Kidney (tissue), 13 donors: ENCODE measurements at regions not wholly inside any gene's neighbourhood (a gene's known extent, or its start where the extent isn't known, plus 50 kb on each side); places are given as distances from the start of the nearest gene placed in this dataset.
A peak's percentile ranks its signal among the peaks of the same experiment; 100 is the strongest.

Source experiments
- DNase-seq, 5 donors: peaks; one replicate each; pipeline ENCODE4 v3.0.0-alpha.2; 2013 to 2020
- FAIRE-seq: peaks from 2 replicates; lab custom pipeline; 2012; peaks lifted over from hg19 to GRCh38; lab: Jason Lieb, UNC
- H3K27ac ChIP-seq, 2 donors: one replicate each; pipeline ENCODE4 v1.7.0; 2013; ENCODE audit warnings: low read depth in 2 of 2, low read length in 2 of 2, inconsistent platforms in 1 of 2
- H3K27me3 ChIP-seq: one replicate; pipeline ENCODE4 v1.7.1; 2013; ENCODE audit warnings: low read length, inconsistent platforms; ENCODE audit not compliant: control insufficient read depth, insufficient read depth
- H3K36me3 ChIP-seq, 3 donors: one replicate each; pipeline versions ENCODE4 v1.7.0 to v1.7.1; 2013; ENCODE audit warnings: low read length in 3 of 3, control low read depth in 1 of 3, inconsistent platforms in 1 of 3; ENCODE audit not compliant: insufficient read depth in 3 of 3, control insufficient read depth in 2 of 3
- H3K4me1 ChIP-seq, 3 donors: one replicate each; pipeline versions ENCODE4 v1.7.0 to v1.7.1; 2013; ENCODE audit warnings: low read length in 3 of 3, inconsistent platforms in 1 of 3, low read depth in 1 of 3; ENCODE audit not compliant: control insufficient read depth in 2 of 3, insufficient read depth in 2 of 3
- H3K4me3 ChIP-seq, 3 donors: one replicate each; pipeline versions ENCODE4 v1.7.0 to v1.8.1; 2013; ENCODE audit warnings: low read length in 3 of 3, control low read depth in 1 of 3, inconsistent platforms in 1 of 3
- H3K9ac ChIP-seq, 3 donors: one replicate each; pipeline versions ENCODE4 v1.7.0 to v1.7.1; 2013; ENCODE audit warnings: low read length in 3 of 3, control low read depth in 1 of 3, inconsistent platforms in 1 of 3
- H3K9me3 ChIP-seq, 3 donors: one replicate each; pipeline versions ENCODE4 v1.7.0 to v1.7.1; 2013; ENCODE audit warnings: low read length in 3 of 3, control low read depth in 1 of 3, inconsistent platforms in 1 of 3; ENCODE audit not compliant: control insufficient read depth in 2 of 3, insufficient read depth in 1 of 3
- CTCF ChIP-seq: IDR thresholded peaks from 3 replicates; pipeline ENCODE4 v1.5.1; 2012; ENCODE audit warnings: mild to moderate bottlenecking, moderate library complexity, borderline replicate concordance; ENCODE audit not compliant: insufficient read depth; ENCODE audit errors: extremely low read depth
- intact Hi-C: fragments of 100-400 bp; cut with DNase I; formaldehyde crosslinking; loops from one replicate; pipeline ENCODE4 v1.11.1; 2022
- donor health status: control.
- donor health status: control.
- donor health status: control.
- donor health status: control.
- donor health status: control.
- donor health status: DM: yes; HTN: yes; CAD: no.
- donor health status: Normal renal cell carcinoma (clear cell type).

GRCh38 chr11:11148596-11148995 lies 204.5 kb downstream of the CSNK2A3 start:
- TF ChIP-seq CTCF = no peak
- H3K4me3 ChIP-seq = no peak overlapping the region
- no peak for FAIRE-seq
- no peaks in the 10 kb centered on the region for H3K36me3 ChIP-seq
- no peak overlapping the region for H3K9ac ChIP-seq
- peak in 2 of 5 donors; percentile 22 to 24 for DNase-seq
- peaks cover 0 to 2% (median 0%) of the 10 kb centered on the region in 3 donors for H3K4me1 ChIP-seq
- H3K27ac ChIP-seq = peak overlapping the region in 1 of 2 donors; percentile 8
- no peaks in the 10 kb centered on the region for H3K27me3 ChIP-seq
- H3K9me3 ChIP-seq = no peaks in the 10 kb centered on the region
- intact Hi-C loops = no loop called here

DNA sequence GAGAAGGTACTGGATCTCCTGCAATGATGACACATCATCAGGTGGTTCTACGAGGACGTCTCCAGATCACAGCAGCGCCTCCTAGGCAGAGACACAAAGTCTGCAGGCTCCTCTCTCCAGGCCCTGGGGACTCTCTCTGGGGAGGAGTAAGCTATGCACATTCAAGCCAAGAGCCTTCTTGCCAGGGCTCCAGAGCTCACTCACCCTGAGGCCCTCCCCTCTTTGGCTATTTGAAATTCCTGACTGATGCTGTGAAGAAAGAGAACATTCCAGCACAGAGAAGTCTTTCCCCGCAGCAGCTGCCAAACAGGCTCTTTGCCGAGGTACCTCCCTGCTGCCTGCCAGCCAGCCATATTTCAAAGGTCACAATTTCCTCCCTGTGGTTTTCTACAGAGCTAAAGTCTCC lies 204.9 kb downstream of the CSNK2A3 start:
- no peaks in the 10 kb centered on the region for H3K9me3 ChIP-seq
- peak; percentile 53 to 86 (median 73) for DNase-seq
- FAIRE-seq = no peak
- no peak overlapping the region for H3K9ac ChIP-seq
- H3K27me3 ChIP-seq = no peaks in the 10 kb centered on the region
- TF ChIP-seq CTCF = no peak
- H3K4me1 ChIP-seq = peaks cover 0 to 2% (median 0%) of the 10 kb centered on the region in 3 donors
- no peak overlapping the region for H3K4me3 ChIP-seq
- no peaks in the 10 kb centered on the region for H3K36me3 ChIP-seq
- peak overlapping the region in 1 of 2 donors; percentile 8 for H3K27ac ChIP-seq
- intact Hi-C loops = no loop called here

DNA sequence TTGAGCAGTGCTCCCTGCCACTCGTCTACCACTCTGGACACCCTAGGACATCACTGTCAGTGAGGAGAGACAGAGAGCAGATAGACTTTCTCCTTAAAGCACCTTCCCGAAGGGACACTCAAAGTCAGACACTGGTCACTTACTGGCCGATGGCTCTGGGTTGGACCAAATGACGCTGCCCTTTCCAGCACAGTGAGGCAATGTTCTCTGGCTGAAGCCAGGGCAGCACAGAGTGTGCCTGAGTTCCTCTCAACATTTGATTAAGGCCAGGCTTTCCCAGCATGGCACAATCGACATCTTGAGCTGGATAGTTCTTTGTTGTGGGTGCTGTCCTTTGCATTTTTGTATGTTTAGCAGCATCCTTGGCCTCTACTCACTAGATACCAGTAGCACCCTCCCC lies 206.2 kb downstream of the CSNK2A3 start:
- no peak overlapping the region for H3K9ac ChIP-seq
- no peak overlapping the region for H3K4me3 ChIP-seq
- intact Hi-C loops = no loop called here
- no peaks in the 10 kb centered on the region for H3K9me3 ChIP-seq
- DNase-seq (no peak), FAIRE-seq (no peak)
- no peaks in the 10 kb centered on the region for H3K27me3 ChIP-seq
- H3K36me3 ChIP-seq = no peaks in the 10 kb centered on the region
- H3K27ac ChIP-seq = no peak overlapping the region
- TF ChIP-seq CTCF = no peak
- H3K4me1 ChIP-seq = peaks cover 0 to 4% (median 2%) of the 10 kb centered on the region in 3 donors

DNA sequence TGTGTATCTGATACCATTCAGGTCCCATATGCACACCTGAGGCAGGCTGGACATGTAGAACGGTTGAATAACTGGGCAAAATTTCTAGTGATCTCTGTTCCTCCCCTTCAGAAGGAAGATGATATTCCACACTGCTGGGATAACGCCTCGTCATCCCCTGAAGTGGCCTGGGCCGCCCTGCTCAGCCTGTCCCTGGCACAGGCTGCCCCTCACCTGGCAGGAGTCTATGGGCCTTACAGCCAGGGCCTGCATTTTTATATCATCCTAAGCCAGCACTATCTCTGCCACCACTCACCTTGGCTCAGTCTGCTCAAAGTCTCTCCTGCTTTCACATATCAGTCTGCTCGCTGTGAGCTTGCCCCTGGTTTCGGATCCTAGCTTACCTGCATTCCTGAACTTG lies 209.2 kb downstream of the CSNK2A3 start:
- Histone ChIP-seq H3K9ac (no peak overlapping the region), H3K36me3 (no peaks in the 10 kb centered on the region), H3K4me1 (peaks cover 0 to 6% (median 4%) of the 10 kb centered on the region in 3 donors), H3K4me3 (no peak overlapping the region), H3K9me3 (no peaks in the 10 kb centered on the region), H3K27ac (no peak overlapping the region), H3K27me3 (no peaks in the 10 kb centered on the region)
- no peak for DNase-seq
- intact Hi-C loops = no loop called here
- no peak for FAIRE-seq
- no peak for TF ChIP-seq CTCF
